K562 (cell line): ENCODE measurements at regions not wholly inside any gene's neighbourhood (a gene's known extent, or its start where the extent isn't known, plus 50 kb on each side); places are given as distances from the start of the nearest gene placed in this dataset.

Experiments
- LARP7 ChIP-seq: fragments of 450-650 bp; IDR thresholded peaks from 2 replicates; pipeline ENCODE4 v1.6.1; 2016
- ZNF75A ChIP-seq: fragments of 450-650 bp; formaldehyde crosslinking; IDR thresholded peaks from 2 replicates; pipeline ENCODE4 v1.4.0; 2020; ENCODE audit warnings: mild to moderate bottlenecking
- TF ChIP-seq, protein P1 (sequence below): fragments of 450-650 bp; IDR thresholded peaks from 2 replicates; pipeline ENCODE4 v1.6.1; 2016; ENCODE audit warnings: mild to moderate bottlenecking, moderate library complexity
- TF ChIP-seq, protein P2 (sequence below): fragments of 250-450 bp; sonication (Bioruptor Pico); IDR thresholded peaks from 2 replicates; pipeline ENCODE4 v1.6.1; 2021; ENCODE audit warnings: mild to moderate bottlenecking

DNA sequence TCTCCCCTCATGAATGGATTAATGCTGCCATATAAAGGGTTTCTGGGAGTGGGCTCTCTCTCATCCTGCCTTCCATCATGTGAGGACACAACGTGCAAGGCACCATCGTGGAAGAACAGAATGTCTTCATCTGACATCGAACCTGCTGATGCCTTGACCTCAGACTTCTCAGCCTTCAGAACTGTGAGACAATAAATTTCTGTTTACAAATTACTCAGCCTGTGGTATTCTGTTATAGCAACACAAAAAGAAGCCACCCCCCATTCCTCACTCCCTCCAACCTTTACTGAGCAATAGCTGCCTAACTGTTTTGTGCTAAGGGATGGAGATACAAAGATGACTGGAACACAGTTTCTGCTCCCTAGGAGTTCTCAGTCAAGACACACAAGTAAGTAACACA is 106.1 kb upstream of the PLET1 start (continued):
- TF ChIP-seq, protein P1, sequence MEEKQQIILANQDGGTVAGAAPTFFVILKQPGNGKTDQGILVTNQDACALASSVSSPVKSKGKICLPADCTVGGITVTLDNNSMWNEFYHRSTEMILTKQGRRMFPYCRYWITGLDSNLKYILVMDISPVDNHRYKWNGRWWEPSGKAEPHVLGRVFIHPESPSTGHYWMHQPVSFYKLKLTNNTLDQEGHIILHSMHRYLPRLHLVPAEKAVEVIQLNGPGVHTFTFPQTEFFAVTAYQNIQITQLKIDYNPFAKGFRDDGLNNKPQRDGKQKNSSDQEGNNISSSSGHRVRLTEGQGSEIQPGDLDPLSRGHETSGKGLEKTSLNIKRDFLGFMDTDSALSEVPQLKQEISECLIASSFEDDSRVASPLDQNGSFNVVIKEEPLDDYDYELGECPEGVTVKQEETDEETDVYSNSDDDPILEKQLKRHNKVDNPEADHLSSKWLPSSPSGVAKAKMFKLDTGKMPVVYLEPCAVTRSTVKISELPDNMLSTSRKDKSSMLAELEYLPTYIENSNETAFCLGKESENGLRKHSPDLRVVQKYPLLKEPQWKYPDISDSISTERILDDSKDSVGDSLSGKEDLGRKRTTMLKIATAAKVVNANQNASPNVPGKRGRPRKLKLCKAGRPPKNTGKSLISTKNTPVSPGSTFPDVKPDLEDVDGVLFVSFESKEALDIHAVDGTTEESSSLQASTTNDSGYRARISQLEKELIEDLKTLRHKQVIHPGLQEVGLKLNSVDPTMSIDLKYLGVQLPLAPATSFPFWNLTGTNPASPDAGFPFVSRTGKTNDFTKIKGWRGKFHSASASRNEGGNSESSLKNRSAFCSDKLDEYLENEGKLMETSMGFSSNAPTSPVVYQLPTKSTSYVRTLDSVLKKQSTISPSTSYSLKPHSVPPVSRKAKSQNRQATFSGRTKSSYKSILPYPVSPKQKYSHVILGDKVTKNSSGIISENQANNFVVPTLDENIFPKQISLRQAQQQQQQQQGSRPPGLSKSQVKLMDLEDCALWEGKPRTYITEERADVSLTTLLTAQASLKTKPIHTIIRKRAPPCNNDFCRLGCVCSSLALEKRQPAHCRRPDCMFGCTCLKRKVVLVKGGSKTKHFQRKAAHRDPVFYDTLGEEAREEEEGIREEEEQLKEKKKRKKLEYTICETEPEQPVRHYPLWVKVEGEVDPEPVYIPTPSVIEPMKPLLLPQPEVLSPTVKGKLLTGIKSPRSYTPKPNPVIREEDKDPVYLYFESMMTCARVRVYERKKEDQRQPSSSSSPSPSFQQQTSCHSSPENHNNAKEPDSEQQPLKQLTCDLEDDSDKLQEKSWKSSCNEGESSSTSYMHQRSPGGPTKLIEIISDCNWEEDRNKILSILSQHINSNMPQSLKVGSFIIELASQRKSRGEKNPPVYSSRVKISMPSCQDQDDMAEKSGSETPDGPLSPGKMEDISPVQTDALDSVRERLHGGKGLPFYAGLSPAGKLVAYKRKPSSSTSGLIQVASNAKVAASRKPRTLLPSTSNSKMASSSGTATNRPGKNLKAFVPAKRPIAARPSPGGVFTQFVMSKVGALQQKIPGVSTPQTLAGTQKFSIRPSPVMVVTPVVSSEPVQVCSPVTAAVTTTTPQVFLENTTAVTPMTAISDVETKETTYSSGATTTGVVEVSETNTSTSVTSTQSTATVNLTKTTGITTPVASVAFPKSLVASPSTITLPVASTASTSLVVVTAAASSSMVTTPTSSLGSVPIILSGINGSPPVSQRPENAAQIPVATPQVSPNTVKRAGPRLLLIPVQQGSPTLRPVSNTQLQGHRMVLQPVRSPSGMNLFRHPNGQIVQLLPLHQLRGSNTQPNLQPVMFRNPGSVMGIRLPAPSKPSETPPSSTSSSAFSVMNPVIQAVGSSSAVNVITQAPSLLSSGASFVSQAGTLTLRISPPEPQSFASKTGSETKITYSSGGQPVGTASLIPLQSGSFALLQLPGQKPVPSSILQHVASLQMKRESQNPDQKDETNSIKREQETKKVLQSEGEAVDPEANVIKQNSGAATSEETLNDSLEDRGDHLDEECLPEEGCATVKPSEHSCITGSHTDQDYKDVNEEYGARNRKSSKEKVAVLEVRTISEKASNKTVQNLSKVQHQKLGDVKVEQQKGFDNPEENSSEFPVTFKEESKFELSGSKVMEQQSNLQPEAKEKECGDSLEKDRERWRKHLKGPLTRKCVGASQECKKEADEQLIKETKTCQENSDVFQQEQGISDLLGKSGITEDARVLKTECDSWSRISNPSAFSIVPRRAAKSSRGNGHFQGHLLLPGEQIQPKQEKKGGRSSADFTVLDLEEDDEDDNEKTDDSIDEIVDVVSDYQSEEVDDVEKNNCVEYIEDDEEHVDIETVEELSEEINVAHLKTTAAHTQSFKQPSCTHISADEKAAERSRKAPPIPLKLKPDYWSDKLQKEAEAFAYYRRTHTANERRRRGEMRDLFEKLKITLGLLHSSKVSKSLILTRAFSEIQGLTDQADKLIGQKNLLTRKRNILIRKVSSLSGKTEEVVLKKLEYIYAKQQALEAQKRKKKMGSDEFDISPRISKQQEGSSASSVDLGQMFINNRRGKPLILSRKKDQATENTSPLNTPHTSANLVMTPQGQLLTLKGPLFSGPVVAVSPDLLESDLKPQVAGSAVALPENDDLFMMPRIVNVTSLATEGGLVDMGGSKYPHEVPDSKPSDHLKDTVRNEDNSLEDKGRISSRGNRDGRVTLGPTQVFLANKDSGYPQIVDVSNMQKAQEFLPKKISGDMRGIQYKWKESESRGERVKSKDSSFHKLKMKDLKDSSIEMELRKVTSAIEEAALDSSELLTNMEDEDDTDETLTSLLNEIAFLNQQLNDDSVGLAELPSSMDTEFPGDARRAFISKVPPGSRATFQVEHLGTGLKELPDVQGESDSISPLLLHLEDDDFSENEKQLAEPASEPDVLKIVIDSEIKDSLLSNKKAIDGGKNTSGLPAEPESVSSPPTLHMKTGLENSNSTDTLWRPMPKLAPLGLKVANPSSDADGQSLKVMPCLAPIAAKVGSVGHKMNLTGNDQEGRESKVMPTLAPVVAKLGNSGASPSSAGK = no peak
- no peak for TF ChIP-seq ZNF75A (CRISPR knock-in tag)
- TF ChIP-seq, protein P2, sequence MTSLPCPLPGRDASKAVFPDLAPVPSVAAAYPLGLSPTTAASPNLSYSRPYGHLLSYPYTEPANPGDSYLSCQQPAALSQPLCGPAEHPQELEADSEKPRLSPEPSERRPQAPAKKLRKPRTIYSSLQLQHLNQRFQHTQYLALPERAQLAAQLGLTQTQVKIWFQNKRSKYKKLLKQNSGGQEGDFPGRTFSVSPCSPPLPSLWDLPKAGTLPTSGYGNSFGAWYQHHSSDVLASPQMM = no peak
- TF ChIP-seq LARP7 = no peak
